ENCODE measurements at regions not wholly inside any gene's neighbourhood (a gene's known extent, or its start where the extent isn't known, plus 50 kb on each side); places are given as distances from the start of the nearest gene placed in this dataset.

DNA sequence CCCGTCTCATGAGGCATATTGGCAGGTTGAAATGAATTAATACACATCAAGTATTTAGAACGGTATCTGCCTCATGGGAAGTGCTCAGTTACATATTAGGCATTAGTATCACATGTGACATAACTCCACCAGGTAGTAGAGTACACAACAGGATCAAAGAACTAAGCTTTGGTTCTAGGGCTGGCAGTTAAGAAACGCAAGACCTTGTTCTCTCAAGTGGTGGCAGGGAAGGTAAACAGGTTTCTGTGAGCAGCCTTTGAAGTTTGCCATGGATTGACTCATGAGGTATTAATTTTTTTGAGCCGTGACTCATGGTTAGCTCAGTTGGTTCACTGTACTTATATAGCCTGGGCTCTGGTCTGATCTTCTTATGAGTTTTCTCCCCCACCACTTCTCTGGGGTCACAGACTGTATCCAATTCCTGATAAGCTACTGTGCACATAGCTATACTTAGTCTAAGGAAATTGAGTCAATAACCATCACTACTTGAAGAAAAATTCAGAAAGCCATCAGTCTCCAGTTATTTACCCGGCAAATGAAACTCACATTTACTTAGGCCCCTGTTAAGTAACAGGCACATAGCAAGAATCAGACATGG, 155.6 kb upstream of the STT3B start:
- TF ChIP-seq, protein P1, sequence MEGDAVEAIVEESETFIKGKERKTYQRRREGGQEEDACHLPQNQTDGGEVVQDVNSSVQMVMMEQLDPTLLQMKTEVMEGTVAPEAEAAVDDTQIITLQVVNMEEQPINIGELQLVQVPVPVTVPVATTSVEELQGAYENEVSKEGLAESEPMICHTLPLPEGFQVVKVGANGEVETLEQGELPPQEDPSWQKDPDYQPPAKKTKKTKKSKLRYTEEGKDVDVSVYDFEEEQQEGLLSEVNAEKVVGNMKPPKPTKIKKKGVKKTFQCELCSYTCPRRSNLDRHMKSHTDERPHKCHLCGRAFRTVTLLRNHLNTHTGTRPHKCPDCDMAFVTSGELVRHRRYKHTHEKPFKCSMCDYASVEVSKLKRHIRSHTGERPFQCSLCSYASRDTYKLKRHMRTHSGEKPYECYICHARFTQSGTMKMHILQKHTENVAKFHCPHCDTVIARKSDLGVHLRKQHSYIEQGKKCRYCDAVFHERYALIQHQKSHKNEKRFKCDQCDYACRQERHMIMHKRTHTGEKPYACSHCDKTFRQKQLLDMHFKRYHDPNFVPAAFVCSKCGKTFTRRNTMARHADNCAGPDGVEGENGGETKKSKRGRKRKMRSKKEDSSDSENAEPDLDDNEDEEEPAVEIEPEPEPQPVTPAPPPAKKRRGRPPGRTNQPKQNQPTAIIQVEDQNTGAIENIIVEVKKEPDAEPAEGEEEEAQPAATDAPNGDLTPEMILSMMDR (IDR thresholded peaks at IDR 0.05): no peak
- TF ChIP-seq POLR2A (IDR thresholded peaks at IDR 0.05): no peak

All from stomach (tissue), 4 donors.